Ecto neural progenitor cell (in vitro differentiated cells): ENCODE measurements at regions not wholly inside any gene's neighbourhood (a gene's known extent, or its start where the extent isn't known, plus 50 kb on each side); places are given as distances from the start of the nearest gene placed in this dataset.
"Not testable (repeated sequence)": the region's sequence is repeated elsewhere in the genome, so short reads cannot be mapped to it uniquely, and the experiment has no call there.

Experiments
- DNase-seq: peaks from one replicate; pipeline ENCODE4 v3.0.0-alpha.2; 2018; ENCODE audit warnings: low spot score

- no peak for DNase-seq
Measured at GRCh38 chr9:108277216-108277615, 578.6 kb downstream of the ACTL7B start.

- no peak for DNase-seq
Measured at GRCh38 chr9:108275906-108276305, 579.9 kb downstream of the ACTL7B start.

GRCh38 chr9:108274971-108275370, 580.8 kb downstream of the ACTL7B start:
- no peak for DNase-seq

- DNase-seq = no peak
Measured at GRCh38 chr9:108273988-108274387, 581.8 kb downstream of the ACTL7B start.

- DNase-seq = peak; percentile 50
Measured at GRCh38 chr9:108272349-108272899, 583.4 kb downstream of the ACTL7B start.

- DNase-seq = no peak
Measured at GRCh38 chr9:108271646-108272348, 584.0 kb downstream of the ACTL7B start.

GRCh38 chr9:108271236-108271635, 584.5 kb downstream of the ACTL7B start:
- no peak for DNase-seq

GRCh38 chr9:108270561-108270960, 585.2 kb downstream of the ACTL7B start:
- no peak for DNase-seq

- no peak for DNase-seq
Measured at GRCh38 chr9:108270051-108270450, 585.7 kb downstream of the ACTL7B start.

- DNase-seq = no peak
Measured at GRCh38 chr9:108269371-108269770, 586.4 kb downstream of the ACTL7B start.

GRCh38 chr9:108265065-108265464, 590.7 kb downstream of the ACTL7B start:
- DNase-seq = no peak

GRCh38 chr9:108264093-108264492, 591.7 kb downstream of the ACTL7B start:
- DNase-seq = no peak

GRCh38 chr9:108262836-108263235, 593.0 kb downstream of the ACTL7B start:
- DNase-seq = no peak

- DNase-seq = no peak
Measured at GRCh38 chr9:108259917-108260675, 595.7 kb downstream of the ACTL7B start.

GRCh38 chr9:108258640-108259039, 597.1 kb downstream of the ACTL7B start:
- no peak for DNase-seq

- DNase-seq = no peak
Measured at GRCh38 chr9:108257382-108257781, 598.4 kb downstream of the ACTL7B start.

- DNase-seq = no peak
Measured at GRCh38 chr9:108254236-108254635, 601.5 kb downstream of the ACTL7B start.

GRCh38 chr9:108247391-108247790, 608.4 kb downstream of the ACTL7B start:
- not testable (repeated sequence) for DNase-seq

GRCh38 chr9:108245901-108246300, 609.9 kb downstream of the ACTL7B start:
- DNase-seq = no peak

- DNase-seq = no peak
Measured at GRCh38 chr9:108245331-108245730, 610.5 kb downstream of the ACTL7B start.

- no peak for DNase-seq
Measured at GRCh38 chr9:108244686-108245085, 611.1 kb downstream of the ACTL7B start.

- no peak for DNase-seq
Measured at GRCh38 chr9:108241384-108242073, 614.3 kb downstream of the ACTL7B start.
